HG03139 (cell line): ENCODE measurements at regions not wholly inside any gene's neighbourhood (a gene's known extent, or its start where the extent isn't known, plus 50 kb on each side); places are given as distances from the start of the nearest gene placed in this dataset.
"Not testable (repeated sequence)": the region's sequence is repeated elsewhere in the genome, so short reads cannot be mapped to it uniquely, and the experiment has no call there.

Source experiments
- ATAC-seq: cut with Tn5 transposase; IDR thresholded peaks from one replicate; pipeline ENCODE4 v1.9.1; 2021; ENCODE audit not compliant: unreplicated experiment

- no peak for ATAC-seq
These were observed 820.0 kb upstream of the NXPH2 start for GRCh38 chr2:139600166-139600565.

GRCh38 chr2:139585101-139585500, 804.9 kb upstream of the NXPH2 start:
- ATAC-seq = no peak

- no peak for ATAC-seq
These were observed 794.2 kb upstream of the NXPH2 start for GRCh38 chr2:139574371-139574770.

GRCh38 chr2:139556789-139557188, 776.6 kb upstream of the NXPH2 start:
- no peak for ATAC-seq

DNA sequence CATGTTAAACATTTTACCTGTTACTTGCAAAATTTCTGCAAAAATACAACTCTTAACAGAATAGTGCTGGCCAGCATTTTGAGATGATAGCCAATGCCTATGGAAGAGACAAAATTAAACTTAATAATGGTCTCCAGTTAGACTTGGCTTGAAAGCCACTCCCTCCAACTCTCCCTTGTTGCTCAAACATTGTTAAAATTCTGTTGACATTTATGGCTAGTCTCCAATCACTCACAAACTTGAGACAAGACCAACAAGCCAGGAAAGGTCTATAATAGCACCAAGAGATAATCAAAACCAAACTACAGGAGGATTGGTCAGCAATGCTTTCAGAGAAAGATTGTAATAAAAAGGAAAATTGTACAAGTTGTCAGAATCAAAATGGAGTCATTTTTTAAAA, 770.7 kb upstream of the NXPH2 start:
- no peak for ATAC-seq

DNA sequence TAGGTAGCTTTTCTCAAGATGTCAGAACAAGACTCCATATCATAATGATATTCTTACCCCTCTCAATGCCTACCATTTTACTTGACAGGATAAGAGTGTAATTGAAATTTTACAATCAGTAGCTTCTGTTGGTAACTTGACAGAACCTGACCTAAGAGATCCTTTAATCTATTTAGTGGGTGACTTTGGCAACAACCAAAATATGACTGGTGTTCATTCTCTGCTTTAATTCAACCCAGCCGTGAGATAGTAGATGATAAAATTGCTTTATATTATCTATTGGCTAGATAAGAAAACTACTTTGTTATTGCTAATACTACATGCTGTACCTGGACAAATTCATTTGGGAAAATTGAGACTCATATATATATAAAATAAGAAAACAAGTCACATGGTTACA, 770.2 kb upstream of the NXPH2 start:
- no peak for ATAC-seq

- no peak for ATAC-seq
These were observed 764.1 kb upstream of the NXPH2 start for GRCh38 chr2:139544186-139544851.

- ATAC-seq = not testable (repeated sequence)
These were observed 758.3 kb upstream of the NXPH2 start for GRCh38 chr2:139538332-139539020.

- ATAC-seq = no peak
These were observed 748.9 kb upstream of the NXPH2 start for GRCh38 chr2:139529080-139529479.

DNA sequence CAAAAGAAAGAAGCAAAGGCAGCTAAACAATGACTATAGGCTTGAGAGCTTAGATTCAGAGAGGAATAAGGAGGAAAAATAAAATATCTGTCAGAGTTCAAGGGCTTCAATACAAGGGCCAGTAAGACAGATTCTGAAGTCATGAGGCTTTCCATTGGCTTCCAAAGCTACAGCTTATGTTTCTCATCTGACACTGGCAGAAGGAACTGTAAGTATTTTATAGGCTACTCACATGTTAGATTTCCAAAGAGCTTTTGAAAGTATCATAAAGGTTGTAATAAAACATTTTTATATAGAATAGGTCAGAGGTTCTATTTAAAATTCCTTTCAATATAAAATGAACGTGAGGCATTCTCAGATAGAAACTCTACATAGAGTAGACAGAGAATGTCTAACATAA, 746.6 kb upstream of the NXPH2 start:
- ATAC-seq = no peak

DNA sequence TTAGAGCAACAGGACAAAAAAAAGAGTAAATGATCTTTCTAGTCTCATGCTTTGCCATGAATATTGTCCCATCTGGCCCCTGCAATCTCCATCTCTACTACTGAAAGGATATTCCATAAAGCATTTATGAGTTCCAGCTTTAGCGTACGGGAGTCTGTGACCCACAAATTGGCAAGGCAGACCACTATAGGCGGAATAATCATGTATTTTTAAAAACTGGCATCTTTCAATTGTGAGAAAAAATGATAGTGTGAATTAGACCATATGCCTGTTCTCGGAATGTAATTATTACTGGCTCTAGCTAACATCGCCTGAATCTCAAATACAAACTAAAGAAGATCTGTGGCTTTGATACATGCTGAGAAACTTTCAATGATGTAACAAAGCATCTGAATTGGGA, 738.1 kb upstream of the NXPH2 start:
- no peak for ATAC-seq

DNA sequence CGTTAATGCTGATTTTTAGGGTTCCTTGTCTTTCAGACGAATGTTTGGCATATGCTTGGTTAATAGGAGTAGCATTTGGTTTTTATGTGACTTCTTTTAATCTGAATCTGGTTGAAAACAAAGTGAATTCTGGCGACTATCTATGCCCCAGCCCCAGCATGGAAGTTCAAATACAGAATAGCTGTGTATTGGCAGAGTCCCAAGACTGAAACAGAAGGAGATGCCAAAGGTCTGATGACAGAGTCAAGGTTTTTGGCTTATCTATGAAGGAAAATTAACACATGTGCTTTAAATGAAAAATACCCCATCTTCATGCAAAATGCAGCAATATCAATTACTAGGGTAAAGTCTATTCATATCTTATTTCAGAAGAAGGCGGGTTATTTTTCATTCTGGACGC, 734.8 kb upstream of the NXPH2 start:
- ATAC-seq = no peak

GRCh38 chr2:139495851-139496250, 715.7 kb upstream of the NXPH2 start:
- no peak for ATAC-seq

DNA sequence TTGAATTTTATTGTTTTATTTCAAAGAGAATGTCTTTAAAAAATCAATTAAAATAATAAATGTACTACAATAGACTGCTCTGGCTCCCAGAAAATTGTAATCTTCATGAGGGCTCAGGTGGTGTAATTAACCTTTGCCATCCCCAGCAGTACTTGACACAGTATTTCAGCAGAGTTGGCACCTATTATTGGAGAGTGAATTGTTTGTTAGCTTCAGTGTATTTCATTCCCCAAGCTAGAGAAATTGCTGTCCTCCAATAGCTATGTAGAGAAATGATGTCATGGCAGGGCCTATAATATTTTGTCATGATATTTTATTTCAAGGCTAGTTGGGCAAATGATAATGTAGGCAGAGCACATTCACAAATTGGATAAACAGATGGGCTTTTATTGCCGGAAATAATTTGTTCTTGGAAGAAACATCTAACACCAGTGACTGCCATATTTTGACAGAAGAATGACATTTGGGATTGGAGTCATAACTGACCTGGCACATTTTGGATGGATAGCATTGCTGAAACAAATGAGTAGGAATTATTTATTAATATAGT, 712.0 kb upstream of the NXPH2 start:
- no peak for ATAC-seq

DNA sequence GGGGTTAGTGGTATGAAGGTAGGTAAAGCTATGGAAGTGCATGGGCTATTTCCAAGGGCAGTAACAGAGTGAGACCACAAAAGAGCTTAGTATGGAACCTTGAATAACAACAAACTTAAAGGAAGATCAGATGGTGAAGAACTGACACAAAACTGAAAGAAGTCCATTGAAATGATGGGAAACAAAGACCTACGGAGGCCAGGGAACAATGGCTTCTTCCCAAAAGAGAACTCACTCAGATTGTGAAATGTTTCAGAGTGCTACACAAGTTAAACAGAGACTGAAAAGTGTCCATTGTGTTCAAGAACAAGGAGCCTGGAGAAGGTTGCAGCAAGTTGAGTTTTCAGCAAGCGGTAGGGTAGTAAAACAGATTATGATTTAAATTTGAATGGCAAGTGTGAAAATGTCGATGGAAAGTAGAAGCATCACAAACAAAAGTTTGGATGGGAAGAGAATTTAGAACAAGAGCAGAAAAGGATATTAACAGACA, 700.0 kb upstream of the NXPH2 start:
- no peak for ATAC-seq

DNA sequence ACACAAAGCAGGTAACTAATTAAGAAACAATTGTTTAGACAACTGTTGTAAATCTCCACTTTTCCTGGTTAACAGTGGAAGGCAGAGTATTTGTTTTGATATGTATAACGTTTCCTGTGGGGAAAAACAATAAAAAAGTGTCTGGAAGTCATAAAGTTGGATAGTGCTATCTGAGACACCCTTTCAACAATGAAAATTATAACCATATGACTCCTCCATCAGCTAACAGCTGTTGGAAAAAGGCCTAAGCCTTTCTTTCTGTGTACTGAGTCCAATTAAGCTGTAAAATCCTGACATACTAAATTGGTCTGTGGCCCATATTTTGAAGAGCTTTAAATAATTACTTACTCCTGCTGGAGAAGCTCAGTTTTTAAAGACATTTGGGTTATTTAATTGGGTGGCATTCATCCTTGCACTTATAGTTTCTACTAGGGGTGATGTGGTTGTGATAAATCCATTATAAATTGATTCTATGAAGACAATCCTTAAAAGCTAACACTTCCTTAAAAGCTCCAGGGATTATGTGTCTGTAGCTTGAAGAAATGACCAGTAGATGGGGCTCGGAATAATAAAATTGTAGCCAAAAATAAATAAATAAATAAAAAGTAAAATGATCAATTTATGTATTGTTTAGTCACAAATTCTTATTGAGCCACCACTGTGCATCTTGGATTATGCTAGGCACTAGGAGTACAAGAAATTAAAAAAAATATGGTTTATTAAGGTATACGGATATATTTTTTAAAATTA, 698.1 kb upstream of the NXPH2 start:
- ATAC-seq = no peak

- ATAC-seq = no peak
These were observed 697.4 kb upstream of the NXPH2 start for GRCh38 chr2:139477618-139478017.

GRCh38 chr2:139469985-139470384, 689.8 kb upstream of the NXPH2 start:
- ATAC-seq = no peak

GRCh38 chr2:139465789-139466188, 685.6 kb upstream of the NXPH2 start:
- ATAC-seq = no peak

GRCh38 chr2:139457873-139458272, 677.7 kb upstream of the NXPH2 start:
- ATAC-seq = no peak

DNA sequence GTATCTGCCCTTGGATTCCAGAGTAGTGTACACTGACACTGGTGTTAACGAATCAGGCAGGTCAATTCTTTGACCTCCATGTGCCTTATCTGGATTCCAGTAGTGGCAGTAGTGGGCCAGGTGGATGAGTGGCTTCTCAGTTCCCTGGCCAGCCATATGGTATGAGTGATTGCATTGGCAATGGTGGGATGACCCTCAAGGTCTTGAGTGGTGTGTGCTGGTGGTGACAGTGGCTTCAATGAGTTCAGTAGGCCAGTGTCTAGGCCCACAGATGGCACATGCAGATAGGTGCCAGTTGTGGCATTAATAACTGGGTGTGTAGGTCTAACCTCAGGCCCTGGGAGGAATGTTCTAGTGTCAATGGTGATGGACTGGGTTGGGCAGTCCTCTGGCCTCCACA, 674.1 kb upstream of the NXPH2 start:
- ATAC-seq = no peak

DNA sequence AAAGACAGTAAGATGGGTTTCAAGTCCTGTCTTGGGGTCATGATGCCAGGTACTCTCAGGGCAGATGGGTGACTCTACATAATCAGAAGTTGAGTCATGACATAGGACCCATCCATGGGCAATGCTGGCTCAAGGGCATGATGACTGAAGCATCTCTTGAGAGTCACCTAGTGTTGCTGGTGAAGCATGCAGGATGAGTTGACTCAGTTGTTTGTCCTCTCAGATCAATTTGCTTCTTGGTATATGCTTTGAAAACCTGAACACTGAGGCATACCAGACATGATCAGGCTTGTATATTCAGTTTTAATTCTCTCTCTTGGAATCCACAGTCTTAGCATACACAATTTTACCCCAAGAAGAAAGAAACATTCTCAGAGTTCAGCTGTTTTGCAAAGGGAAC, 658.9 kb upstream of the NXPH2 start:
- no peak for ATAC-seq
